ENCODE measurements at regions not wholly inside any gene's neighbourhood (a gene's known extent, or its start where the extent isn't known, plus 50 kb on each side); places are given as distances from the start of the nearest gene placed in this dataset.

DNA sequence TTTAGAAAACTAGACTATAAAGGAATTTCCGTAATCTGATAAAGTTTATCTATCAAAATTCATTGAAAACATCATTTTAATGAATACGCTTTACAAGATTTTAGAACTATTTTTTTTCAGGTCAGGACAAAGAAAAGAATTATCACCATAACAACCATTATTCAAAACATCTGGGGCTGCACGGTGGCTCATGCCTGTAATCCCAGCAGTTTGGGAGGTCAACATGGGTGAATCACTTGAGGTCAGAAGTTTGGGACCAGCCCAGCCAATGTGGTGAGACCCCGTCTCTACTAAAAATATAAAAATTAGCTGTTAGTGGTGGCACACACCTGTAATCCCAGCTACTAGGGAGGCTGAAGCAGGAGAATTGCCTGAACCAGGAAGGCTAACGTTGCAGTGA, 260.4 kb downstream of the WNT5A start:
- no peaks in the 10 kb centered on the region for H3K36me3 ChIP-seq
- TF ChIP-seq CTCF (IDR thresholded peaks at IDR 0.05) = no peak
- H3K9ac ChIP-seq (ENCODE audit: low read depth in 2 of 2, low read length in 2 of 2) = no peak overlapping the region
- H3K4me1 ChIP-seq = no peaks in the 10 kb centered on the region
- H3K27ac ChIP-seq = no peak overlapping the region
- DNase-seq = no peak
- no peaks in the 10 kb centered on the region for H3K9me3 ChIP-seq
- H3K27me3 ChIP-seq = no peaks in the 10 kb centered on the region
- no peak overlapping the region for H3K4me3 ChIP-seq
- intact Hi-C loops (cut with DNase I) = no loop called here

- no peaks in the 10 kb centered on the region for H3K27me3 ChIP-seq
- no peak for DNase-seq
- H3K9ac ChIP-seq (ENCODE audit: low read depth in 2 of 2, low read length in 2 of 2) = no peak overlapping the region
- TF ChIP-seq CTCF (IDR thresholded peaks at IDR 0.05) = no peak
- no peaks in the 10 kb centered on the region for H3K36me3 ChIP-seq
- H3K27ac ChIP-seq = no peak overlapping the region
- no peak overlapping the region for H3K4me3 ChIP-seq
- intact Hi-C loops (cut with DNase I) = no loop called here
- no peaks in the 10 kb centered on the region for H3K9me3 ChIP-seq
- no peaks in the 10 kb centered on the region for H3K4me1 ChIP-seq
Measured at GRCh38 chr3:55218577-55218976, 268.5 kb downstream of the WNT5A start.

- TF ChIP-seq CTCF (IDR thresholded peaks at IDR 0.05) = no peak
- Histone ChIP-seq H3K27me3 (no peaks in the 10 kb centered on the region), H3K9me3 (no peaks in the 10 kb centered on the region), H3K27ac (no peak overlapping the region), H3K4me1 (no peaks in the 10 kb centered on the region), H3K4me3 (no peak overlapping the region), H3K9ac (ENCODE audit: low read depth in 2 of 2, low read length in 2 of 2) (no peak overlapping the region), H3K36me3 (no peaks in the 10 kb centered on the region)
- no peak for DNase-seq
- intact Hi-C loops (cut with DNase I) = no loop called here
Measured at GRCh38 chr3:55207744-55208143, 279.4 kb downstream of the WNT5A start.

- no peak overlapping the region for H3K9ac ChIP-seq (ENCODE audit: low read depth in 2 of 2, low read length in 2 of 2)
- intact Hi-C loops (cut with DNase I) = no loop called here
- H3K4me3 ChIP-seq = no peak overlapping the region
- no peak for DNase-seq
- no peaks in the 10 kb centered on the region for H3K9me3 ChIP-seq
- H3K36me3 ChIP-seq = no peaks in the 10 kb centered on the region
- no peaks in the 10 kb centered on the region for H3K4me1 ChIP-seq
- H3K27me3 ChIP-seq = no peaks in the 10 kb centered on the region
- no peak overlapping the region for H3K27ac ChIP-seq
- TF ChIP-seq CTCF (IDR thresholded peaks at IDR 0.05) = no peak
Measured at GRCh38 chr3:55205990-55206389, 278.1 kb upstream of the LRTM1 start.

DNA sequence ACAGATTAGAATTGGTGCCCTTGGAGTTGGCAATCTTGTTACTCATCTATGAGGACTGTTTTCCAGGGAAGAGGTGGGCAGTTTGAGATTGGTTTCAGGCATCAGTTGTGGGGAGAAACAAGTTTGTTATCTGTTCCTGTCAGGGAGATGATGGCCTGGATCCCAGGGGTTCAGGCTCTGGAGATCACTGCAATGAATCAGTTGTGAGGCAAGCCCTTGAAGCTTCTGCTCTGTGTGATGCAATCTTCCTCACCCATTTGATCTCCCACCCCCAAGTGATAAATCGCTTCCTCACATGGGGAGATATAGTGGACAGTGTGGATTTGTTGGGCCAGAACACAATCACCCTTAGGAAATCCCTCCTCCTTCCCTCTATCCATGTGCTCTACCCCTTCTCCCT, 276.6 kb upstream of the LRTM1 start:
- Histone ChIP-seq H3K36me3 (no peaks in the 10 kb centered on the region), H3K27ac (no peak overlapping the region), H3K9ac (ENCODE audit: low read depth in 2 of 2, low read length in 2 of 2) (no peak overlapping the region), H3K4me1 (no peaks in the 10 kb centered on the region), H3K9me3 (no peaks in the 10 kb centered on the region), H3K4me3 (no peak overlapping the region), H3K27me3 (no peaks in the 10 kb centered on the region)
- DNase-seq = no peak
- intact Hi-C loops (cut with DNase I) = no loop called here
- no peak for TF ChIP-seq CTCF (IDR thresholded peaks at IDR 0.05)

GRCh38 chr3:55203546-55203945, 275.7 kb upstream of the LRTM1 start:
- no peak for DNase-seq
- intact Hi-C loops (cut with DNase I) = no loop called here
- TF ChIP-seq CTCF (IDR thresholded peaks at IDR 0.05) = no peak
- Histone ChIP-seq H3K9ac (ENCODE audit: low read depth in 2 of 2, low read length in 2 of 2) (no peak overlapping the region), H3K9me3 (no peaks in the 10 kb centered on the region), H3K4me1 (no peaks in the 10 kb centered on the region), H3K36me3 (no peaks in the 10 kb centered on the region), H3K27ac (no peak overlapping the region), H3K27me3 (no peaks in the 10 kb centered on the region), H3K4me3 (no peak overlapping the region)

Data from colonic mucosa (tissue), 4 donors.